ENCODE measurements at regions not wholly inside any gene's neighbourhood (a gene's known extent, or its start where the extent isn't known, plus 50 kb on each side); places are given as distances from the start of the nearest gene placed in this dataset.

DNA sequence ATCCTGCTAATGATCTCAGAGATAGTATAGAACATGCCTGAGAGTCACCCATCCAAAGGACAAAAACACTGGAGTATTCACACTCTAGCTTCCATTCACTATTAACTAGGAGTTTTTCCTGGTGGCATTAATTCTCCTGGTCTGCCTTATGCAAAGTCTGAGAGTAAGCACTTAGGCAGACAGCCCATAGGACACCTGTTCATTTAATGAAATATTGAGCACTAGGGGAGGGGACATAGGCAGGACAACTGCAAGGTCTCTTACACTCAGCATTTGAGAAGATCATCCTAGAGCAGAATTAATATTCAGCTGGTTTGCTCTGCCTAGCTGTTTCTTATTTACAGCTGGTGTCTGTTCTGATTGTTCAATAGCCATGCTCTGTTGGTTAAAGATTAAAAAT lies 508.5 kb downstream of the CENPC start:
- TF ChIP-seq EZH2phosphoT487 (IDR thresholded peaks at IDR 0.05; ENCODE audit: insufficient read depth, low read depth) (no peak), EZH2 (IDR thresholded peaks at IDR 0.05; ENCODE audit: insufficient read depth, poor library complexity, severe bottlenecking) (no peak)

Measured in GM23248 (cell line).